ENCODE measurements at regions not wholly inside any gene's neighbourhood (a gene's known extent, or its start where the extent isn't known, plus 50 kb on each side); places are given as distances from the start of the nearest gene placed in this dataset.

- TF ChIP-seq CTCF (IDR thresholded peaks at IDR 0.05; ENCODE audit: low read depth, low read length) = no peak
- no peak for TF ChIP-seq EZH2phosphoT487 (IDR thresholded peaks at IDR 0.05; ENCODE audit: low read depth)
Measured at GRCh38 chr6:93970684-93971083, 551.3 kb upstream of the EPHA7 start.

Data from OCI-LY3 (cell line).